Osteoblast (primary cell): ENCODE measurements at regions not wholly inside any gene's neighbourhood (a gene's known extent, or its start where the extent isn't known, plus 50 kb on each side); places are given as distances from the start of the nearest gene placed in this dataset.

Experiments used
- DNase-seq: peaks from one replicate; pipeline ENCODE4 v3.0.0; 2011; ENCODE audit warnings: low spot score, mixed read lengths; ENCODE audit not compliant: insufficient read length; ENCODE audit errors: missing footprints
- H2AFZ ChIP-seq: 2 replicates; pipeline ENCODE4 v1.6.0; 2011; ENCODE audit warnings: mild to moderate bottlenecking, low read length
- H3K27ac ChIP-seq: 2 replicates; pipeline ENCODE4 v1.5.1; 2011; ENCODE audit warnings: mild to moderate bottlenecking, low read depth, low read length, moderate library complexity
- H3K27me3 ChIP-seq: 2 replicates; pipeline ENCODE4 v1.6.0; 2012; ENCODE audit warnings: mild to moderate bottlenecking, control low read depth, inconsistent platforms, low read length, moderate library complexity; ENCODE audit not compliant: insufficient read depth
- H3K36me3 ChIP-seq: 2 replicates; pipeline ENCODE4 v1.5.1; 2011; ENCODE audit warnings: mild to moderate bottlenecking, low read length, control low read depth, moderate library complexity; ENCODE audit not compliant: insufficient read depth
- H3K4me1 ChIP-seq: 2 replicates; pipeline ENCODE4 v1.5.1; 2011; ENCODE audit warnings: mild to moderate bottlenecking, low read length, control low read depth, moderate library complexity; ENCODE audit not compliant: insufficient read depth
- H3K4me2 ChIP-seq: 2 replicates; pipeline ENCODE4 v1.6.0; 2011; ENCODE audit warnings: mild to moderate bottlenecking, low read length; ENCODE audit not compliant: insufficient read depth
- H3K4me3 ChIP-seq: fragments of 200-600 bp; sonication (generic); 3 replicates; pipeline ENCODE4 v1.5.1; 2012; ENCODE audit warnings: mild to moderate bottlenecking, low read length, inconsistent platforms; ENCODE audit not compliant: insufficient read depth
- H3K79me2 ChIP-seq: 2 replicates; pipeline ENCODE4 v1.6.0; 2012; ENCODE audit warnings: mild to moderate bottlenecking, low read length, control low read depth, inconsistent platforms; ENCODE audit not compliant: insufficient read depth
- H3K9me3 ChIP-seq: 2 replicates; pipeline ENCODE4 v1.5.1; 2011; ENCODE audit warnings: low read depth, low read length, control low read depth
- H4K20me1 ChIP-seq: 2 replicates; pipeline ENCODE4 v1.6.0; 2012; ENCODE audit warnings: mild to moderate bottlenecking, low read length, control low read depth; ENCODE audit not compliant: insufficient read depth
- TF ChIP-seq, protein P1 (sequence below): IDR thresholded peaks from 2 replicates; pipeline ENCODE4 v1.5.1; 2011; ENCODE audit warnings: mild to moderate bottlenecking, low read depth, low read length, moderate library complexity; ENCODE audit errors: extremely low read depth

DNA sequence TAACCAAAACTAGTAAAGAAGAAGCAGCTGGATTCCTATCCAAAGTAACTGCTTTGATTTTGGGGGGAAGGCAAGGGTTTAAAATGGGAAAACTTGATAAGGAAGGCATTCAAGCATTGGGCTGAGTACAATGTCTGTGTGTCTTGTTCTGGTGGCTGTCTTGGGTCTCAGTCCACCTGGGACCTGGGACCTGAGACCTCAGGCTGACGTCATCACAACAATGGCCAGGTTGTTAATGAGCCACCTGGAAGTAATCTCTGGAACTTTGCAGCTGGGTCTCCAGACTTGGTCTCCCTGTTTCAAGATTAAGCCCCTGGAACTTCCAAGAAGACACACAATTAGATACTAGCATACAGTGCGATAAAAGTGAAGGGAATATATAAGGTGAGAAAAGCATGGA lies 157.5 kb downstream of the PIK3R1 start:
- Histone ChIP-seq H3K36me3 (no peaks in the 10 kb centered on the region), H3K27ac (no peak overlapping the region), H3K4me2 (no peak overlapping the region), H2AFZ (no peak overlapping the region), H3K79me2 (no peaks in the 10 kb centered on the region), H3K4me1 (peaks cover 23% of the 10 kb centered on the region), H3K4me3 (no peak overlapping the region), H4K20me1 (no peaks in the 10 kb centered on the region), H3K9me3 (no peaks in the 10 kb centered on the region), H3K27me3 (no peaks in the 10 kb centered on the region)
- no peak for DNase-seq
- TF ChIP-seq, protein P1, sequence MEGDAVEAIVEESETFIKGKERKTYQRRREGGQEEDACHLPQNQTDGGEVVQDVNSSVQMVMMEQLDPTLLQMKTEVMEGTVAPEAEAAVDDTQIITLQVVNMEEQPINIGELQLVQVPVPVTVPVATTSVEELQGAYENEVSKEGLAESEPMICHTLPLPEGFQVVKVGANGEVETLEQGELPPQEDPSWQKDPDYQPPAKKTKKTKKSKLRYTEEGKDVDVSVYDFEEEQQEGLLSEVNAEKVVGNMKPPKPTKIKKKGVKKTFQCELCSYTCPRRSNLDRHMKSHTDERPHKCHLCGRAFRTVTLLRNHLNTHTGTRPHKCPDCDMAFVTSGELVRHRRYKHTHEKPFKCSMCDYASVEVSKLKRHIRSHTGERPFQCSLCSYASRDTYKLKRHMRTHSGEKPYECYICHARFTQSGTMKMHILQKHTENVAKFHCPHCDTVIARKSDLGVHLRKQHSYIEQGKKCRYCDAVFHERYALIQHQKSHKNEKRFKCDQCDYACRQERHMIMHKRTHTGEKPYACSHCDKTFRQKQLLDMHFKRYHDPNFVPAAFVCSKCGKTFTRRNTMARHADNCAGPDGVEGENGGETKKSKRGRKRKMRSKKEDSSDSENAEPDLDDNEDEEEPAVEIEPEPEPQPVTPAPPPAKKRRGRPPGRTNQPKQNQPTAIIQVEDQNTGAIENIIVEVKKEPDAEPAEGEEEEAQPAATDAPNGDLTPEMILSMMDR, result no peak

DNA sequence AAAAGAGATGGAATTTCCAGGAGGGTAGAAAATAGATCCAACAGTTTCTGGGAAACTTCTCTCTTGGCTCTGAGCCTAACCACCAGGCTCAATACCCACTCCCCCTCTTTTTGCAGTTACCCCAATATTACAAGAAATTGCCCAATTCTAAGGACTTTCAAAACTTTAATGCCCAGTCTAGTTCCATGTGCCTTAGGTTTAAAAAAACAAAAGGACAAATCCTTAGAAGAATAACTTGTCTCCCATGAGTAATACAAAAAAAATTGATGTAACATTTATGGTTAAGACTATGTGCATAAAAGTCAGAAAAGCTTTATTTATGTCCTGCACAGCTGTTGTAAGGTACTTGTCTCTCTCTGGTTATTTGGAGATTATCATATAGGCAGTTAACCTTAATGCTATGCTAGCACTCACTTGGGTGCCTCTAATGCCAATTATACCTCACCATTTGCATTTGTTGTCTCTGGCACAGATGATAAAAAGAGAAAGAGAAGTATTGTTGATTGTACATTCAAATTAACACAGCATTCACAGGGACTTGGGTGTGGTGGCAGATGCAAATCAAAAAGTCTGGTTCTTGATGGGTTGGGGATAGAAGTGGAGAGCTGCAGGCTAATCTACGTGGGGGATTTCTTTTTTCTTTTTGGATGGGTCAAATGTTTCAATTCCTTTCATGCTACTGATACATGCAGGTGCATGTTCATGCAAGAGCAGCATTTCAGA lies 159.4 kb downstream of the PIK3R1 start:
- Histone ChIP-seq H3K27me3 (no peaks in the 10 kb centered on the region), H3K4me1 (peaks cover 12% of the 10 kb centered on the region), H3K9me3 (no peaks in the 10 kb centered on the region), H3K4me3 (no peak overlapping the region), H4K20me1 (no peaks in the 10 kb centered on the region), H3K27ac (no peak overlapping the region), H2AFZ (no peak overlapping the region), H3K79me2 (no peaks in the 10 kb centered on the region), H3K4me2 (no peak overlapping the region), H3K36me3 (no peaks in the 10 kb centered on the region)
- peak; percentile 32 for DNase-seq
- TF ChIP-seq, protein P1, result no peak

DNA sequence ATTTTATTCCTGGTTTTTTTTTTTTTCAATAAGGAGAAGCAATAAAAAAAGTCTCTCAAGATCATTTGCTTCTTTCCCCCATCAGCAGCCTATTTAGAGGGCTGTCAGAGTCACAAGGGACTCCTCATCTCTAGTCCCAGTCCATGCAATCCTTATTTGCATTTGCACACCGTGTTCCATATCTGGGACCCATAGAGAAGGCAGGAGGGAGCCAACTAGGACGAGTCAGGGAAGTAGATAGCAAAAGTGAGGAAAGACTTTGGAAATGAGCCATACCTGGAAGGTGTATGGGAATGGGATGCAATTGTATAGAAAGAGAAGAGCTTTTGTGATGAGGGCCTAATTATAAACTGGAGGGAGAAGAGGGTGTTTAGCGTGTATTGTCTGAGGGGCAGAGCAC lies 160.0 kb downstream of the PIK3R1 start:
- no peak overlapping the region for H2AFZ ChIP-seq
- no peak overlapping the region for H3K27ac ChIP-seq
- TF ChIP-seq, protein P1, result no peak
- no peaks in the 10 kb centered on the region for H3K36me3 ChIP-seq
- H3K9me3 ChIP-seq, result no peaks in the 10 kb centered on the region
- no peaks in the 10 kb centered on the region for H3K79me2 ChIP-seq
- H3K4me1 ChIP-seq, result peaks cover 12% of the 10 kb centered on the region
- H3K4me3 ChIP-seq, result no peak overlapping the region
- no peaks in the 10 kb centered on the region for H3K27me3 ChIP-seq
- no peak for DNase-seq
- H3K4me2 ChIP-seq, result no peak overlapping the region
- H4K20me1 ChIP-seq, result no peaks in the 10 kb centered on the region

DNA sequence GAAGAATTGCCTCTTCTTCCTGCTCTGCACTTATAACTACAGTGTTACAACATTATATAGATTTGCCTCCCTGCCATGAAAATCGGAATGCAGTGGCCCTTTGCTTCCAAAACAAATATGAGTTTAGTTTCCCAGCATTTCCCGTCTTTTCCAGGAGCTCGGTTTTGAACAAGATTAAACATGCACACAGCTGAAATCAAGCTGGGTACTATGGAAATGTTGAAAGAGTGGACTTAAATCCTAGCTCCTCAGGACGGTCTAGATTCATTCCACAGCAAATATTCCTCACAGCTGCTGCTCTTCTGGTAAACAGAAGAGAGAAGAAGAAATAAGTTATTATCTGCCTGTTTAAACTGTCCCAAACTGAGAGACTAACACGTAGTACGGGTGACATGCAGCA lies 161.4 kb downstream of the PIK3R1 start:
- Histone ChIP-seq H2AFZ (peak overlapping the region; percentile 54), H3K27me3 (no peaks in the 10 kb centered on the region), H3K9me3 (no peaks in the 10 kb centered on the region), H3K4me2 (peak overlapping the region; percentile 8), H3K4me1 (peaks cover 12% of the 10 kb centered on the region), H4K20me1 (no peaks in the 10 kb centered on the region), H3K79me2 (no peaks in the 10 kb centered on the region), H3K27ac (no peak overlapping the region), H3K36me3 (no peaks in the 10 kb centered on the region), H3K4me3 (no peak overlapping the region)
- TF ChIP-seq, protein P1, result no peak
- DNase-seq, result no peak
